ENCODE measurements at regions not wholly inside any gene's neighbourhood (a gene's known extent, or its start where the extent isn't known, plus 50 kb on each side); places are given as distances from the start of the nearest gene placed in this dataset.

GRCh38 chr7:42479816-42480633, 243.0 kb upstream of the GLI3 start:
- DNase-seq: no peak

DNA sequence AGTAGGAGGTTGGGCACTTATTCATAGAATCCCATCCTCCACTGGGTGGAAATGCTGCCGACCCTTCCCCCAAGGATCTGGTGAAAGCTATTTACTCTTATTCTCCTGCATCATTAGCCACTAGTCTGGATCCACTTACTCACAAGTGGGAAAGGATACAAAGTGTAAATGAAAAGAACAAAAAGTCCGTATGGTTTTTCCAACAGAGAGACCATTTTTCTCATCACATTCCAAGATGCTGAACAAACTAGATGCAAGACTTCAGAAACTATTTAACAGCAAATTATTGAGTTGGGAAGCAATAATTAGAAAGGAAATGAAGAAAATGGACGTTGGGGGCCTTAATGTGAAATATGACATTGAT, 242.4 kb upstream of the GLI3 start:
- no peak for DNase-seq

DNA sequence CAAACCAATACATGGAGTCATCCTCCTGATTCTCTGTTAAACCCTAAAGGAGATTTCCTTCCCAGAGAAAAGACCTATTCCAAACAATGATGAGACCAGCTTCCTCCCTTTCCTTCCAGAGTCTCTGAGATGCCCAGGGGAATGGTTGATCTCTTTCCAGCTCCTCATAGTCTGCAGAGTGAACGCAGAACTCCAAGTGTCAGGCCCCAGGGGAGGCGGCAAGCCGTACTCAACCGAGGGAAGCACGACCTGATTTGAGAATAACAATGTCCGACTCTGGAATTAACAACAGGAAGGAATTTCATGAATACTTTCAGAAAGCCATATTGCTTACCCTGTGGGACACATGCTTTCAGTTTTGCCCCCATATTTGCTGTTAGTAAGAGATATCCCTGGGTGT, 241.7 kb upstream of the GLI3 start:
- no peak for DNase-seq

GRCh38 chr7:42476255-42476654, 239.2 kb upstream of the GLI3 start:
- no peak for DNase-seq

DNA sequence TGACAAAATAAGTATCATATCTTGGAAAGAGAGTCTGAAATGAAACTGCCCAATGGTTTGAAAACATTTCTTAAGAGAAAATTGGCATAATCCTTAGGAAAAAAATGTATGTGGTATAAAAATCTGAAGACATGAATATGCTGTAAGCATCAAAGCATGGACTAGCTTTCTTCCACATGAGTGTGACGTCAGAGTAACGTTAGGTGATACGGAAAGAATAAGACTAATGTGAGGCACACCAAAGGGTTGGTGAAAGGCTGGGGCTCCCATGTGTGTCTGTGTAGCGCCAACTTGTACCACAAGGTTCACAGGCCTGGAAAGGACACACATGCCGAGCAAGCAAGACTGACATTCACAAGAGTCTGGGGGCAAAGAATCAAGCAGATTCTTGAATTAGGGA, 238.1 kb upstream of the GLI3 start:
- DNase-seq: no peak

- no peak for DNase-seq
Observed at GRCh38 chr7:42473099-42473498, 236.1 kb upstream of the GLI3 start.

- no peak for DNase-seq
Observed at GRCh38 chr7:42471573-42472174, 234.7 kb upstream of the GLI3 start.

GRCh38 chr7:42469341-42469740, 232.3 kb upstream of the GLI3 start:
- no peak for DNase-seq

- no peak for DNase-seq
Observed at GRCh38 chr7:42468471-42468870, 231.5 kb upstream of the GLI3 start.

GRCh38 chr7:42461537-42461936, 224.5 kb upstream of the GLI3 start:
- DNase-seq: no peak

DNA sequence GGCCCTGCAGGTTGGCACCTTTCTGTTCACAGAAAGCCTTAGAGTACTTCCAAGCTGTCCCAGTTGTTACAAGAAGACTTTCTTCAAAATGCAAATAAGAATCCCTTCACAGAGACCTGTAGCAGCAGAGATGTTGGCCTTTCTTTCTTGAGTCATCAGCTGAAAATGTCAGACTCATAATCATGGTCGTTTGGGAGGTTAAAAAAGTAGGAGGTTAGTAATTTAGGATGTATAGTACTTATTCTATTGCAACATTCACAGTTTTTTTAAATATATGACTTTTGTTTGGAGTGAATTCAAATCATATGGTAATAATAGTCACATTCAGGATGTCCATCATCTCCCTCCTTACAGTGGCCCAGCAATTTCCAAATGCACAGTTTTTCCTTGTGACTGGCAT, 223.9 kb upstream of the GLI3 start:
- DNase-seq: no peak

DNA sequence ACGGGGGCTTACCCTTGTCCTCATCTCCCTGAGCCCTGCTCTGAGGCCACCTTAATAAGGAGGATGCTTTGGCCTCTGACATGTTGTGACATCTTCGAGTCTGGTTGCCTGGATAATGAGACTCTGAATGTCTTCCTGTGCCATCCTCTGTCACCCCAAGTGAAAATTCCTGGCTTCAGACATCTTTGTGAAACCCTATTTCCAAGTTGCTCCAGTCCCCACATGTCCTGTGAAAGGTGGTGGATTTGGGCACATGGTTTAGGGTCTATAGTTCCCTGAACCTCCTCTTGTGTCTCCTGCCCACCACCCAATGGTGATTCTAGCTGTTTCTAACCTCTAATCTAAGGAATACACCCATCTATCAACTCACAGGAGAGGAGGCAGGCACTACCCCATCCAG, 223.1 kb upstream of the GLI3 start:
- no peak for DNase-seq

GRCh38 chr7:42457663-42458062, 220.7 kb upstream of the GLI3 start:
- no peak for DNase-seq

GRCh38 chr7:42456756-42457276, 219.8 kb upstream of the GLI3 start:
- no peak for DNase-seq

GRCh38 chr7:42456267-42456666, 219.3 kb upstream of the GLI3 start:
- DNase-seq: no peak

- DNase-seq: peak; percentile 41
Observed at GRCh38 chr7:42453931-42454361, 216.9 kb upstream of the GLI3 start.

- DNase-seq: no peak
Observed at GRCh38 chr7:42452356-42452755, 215.3 kb upstream of the GLI3 start.

DNA sequence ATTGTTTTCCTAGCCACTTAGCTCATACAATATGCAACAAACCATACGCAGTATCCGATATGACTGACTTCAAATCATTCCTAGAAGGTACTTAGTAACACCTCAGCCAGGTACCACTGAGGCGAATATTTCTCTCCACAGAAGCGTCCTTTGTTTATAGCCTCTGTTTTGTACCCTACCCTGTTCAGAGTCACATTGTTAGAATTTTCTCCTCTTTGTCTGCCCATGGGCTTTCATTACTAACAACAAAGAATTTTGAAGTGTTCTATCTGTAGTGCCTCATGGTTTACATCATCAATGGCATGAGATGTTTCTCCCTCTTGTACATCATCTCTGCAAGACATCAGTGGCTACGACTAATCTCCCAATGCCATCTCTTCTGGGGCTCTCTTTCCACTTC, 212.4 kb upstream of the GLI3 start:
- no peak for DNase-seq

DNA sequence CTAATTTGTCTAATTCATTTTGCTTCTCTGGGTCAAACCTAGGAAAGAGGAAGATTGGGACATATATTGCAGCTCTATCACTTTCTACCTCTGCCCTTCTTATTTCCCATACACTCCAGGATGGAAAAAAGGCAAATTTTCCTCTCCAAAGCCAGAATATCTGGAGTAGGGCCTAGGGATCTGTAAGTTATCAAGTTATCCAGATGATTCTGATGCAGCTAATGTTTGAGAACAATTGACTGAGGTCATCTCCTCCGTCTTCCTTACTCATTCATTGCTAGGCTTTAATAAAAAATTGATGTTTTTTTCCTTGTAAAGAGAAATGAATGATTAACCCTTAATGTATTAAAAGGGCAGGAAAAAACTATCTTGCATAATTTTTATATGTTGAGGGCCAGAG, 211.9 kb upstream of the GLI3 start:
- DNase-seq: no peak

DNA sequence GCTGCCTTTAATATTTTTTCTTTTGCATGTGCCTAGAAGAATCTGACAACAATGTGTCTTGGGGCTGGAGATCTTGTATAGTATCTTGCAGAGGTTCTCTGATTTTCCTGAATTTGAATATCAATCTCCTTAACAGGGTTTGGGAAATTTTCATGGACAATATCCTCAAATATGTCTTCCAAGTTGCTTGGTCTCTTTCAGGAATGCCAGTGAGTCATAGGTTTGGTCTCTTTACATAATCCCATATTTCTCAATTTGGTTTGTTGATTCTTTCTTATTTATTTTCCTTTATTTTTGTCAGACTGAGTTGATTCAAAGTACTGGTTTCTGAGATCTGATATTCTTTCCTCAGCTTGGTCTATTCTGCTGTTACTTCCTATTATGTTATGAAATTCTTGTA, 208.7 kb upstream of the GLI3 start:
- DNase-seq: no peak

DNA sequence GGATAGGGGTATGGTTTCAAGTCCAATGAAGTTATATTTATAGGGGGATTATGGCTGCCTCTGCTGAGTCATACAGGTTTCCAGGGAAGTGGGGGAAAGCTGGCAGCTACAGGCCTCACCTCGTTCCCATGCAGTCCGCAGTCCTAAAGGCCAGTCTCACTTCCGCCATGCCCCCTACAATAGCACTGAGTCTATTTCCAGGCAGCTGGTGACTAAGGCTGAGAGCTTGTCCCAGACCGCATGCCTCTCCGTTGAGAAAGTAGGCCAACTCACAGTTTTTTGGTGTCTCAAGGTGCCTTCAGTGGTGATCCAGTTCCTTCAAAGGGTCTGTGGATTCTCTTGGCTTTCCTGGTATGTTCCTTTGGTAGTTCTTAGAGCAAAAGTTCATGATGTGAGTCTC, 203.9 kb upstream of the GLI3 start:
- no peak for DNase-seq

DNA sequence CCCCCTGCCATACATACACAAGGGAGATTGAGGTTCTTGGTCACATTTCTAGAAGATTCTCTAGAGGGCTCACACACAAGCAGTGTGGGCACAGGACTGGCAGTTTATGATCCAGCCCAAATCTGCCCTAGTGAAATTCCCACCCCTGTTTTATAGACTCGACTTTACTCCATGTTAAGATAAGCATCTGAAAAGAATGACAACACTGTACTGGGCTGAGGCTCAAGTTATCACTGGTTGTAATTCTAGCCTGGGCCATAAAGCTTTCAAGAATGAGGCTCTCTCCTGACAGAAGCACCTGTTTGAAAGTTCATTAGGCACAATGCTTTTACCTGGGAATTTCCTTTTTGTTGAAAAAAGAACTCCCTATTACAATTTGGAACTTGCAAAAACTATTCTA, 195.6 kb upstream of the GLI3 start:
- no peak for DNase-seq

DNA sequence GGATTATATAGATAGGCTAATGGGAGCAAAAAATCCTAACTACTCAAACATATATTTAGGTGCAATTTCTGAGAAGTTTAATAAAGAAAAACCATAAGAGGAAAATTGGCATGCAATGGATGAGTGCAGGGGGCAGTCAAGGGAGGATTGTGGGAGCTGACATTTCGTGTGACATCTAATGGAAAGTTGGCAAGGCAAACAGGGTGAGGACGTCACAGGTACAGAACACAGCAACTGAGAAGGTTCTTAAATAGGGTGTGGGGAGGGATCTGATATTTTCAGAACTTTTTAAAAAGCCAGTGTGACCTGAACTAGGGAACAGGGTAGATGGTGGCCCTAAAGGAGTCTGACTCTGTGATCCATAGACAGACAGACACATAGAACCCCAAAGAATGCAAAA, 194.9 kb upstream of the GLI3 start:
- DNase-seq: no peak

GRCh38 chr7:42429339-42429738, 192.3 kb upstream of the GLI3 start:
- no peak for DNase-seq

DNA sequence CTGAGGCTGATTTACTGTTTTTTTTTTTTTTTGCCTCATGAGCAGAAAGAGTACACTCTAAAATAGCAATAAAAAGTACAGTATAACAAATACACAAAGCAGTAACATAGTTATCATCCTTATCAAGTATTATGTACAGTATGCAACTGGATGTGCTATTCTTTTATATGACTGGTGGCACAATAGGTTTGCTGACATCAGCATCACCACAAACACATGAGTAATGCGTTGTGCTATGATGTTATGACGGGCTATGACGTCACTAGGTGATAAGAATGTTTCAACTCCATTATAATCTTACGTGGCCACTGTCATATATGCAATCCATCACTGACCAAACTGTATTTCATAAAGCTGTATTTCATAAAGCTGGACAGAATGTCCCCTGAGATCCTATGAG, 189.2 kb upstream of the GLI3 start:
- DNase-seq: no peak
